Ramos (cell line): ENCODE measurements at regions not wholly inside any gene's neighbourhood (a gene's known extent, or its start where the extent isn't known, plus 50 kb on each side); places are given as distances from the start of the nearest gene placed in this dataset.

Experiments used
- in situ Hi-C: fragments of 300-500 bp; cut with MboI; formaldehyde crosslinking; loops from one replicate; pipeline ENCODE4 v1.14.3; 2022; ENCODE audit warnings: low sequenced_read_pairs; ENCODE audit not compliant: unreplicated experiment

GRCh38 chr7:25907214-25907613 is 244.8 kb upstream of the NFE2L3 start:
- in situ Hi-C loops, result no loop called here

DNA sequence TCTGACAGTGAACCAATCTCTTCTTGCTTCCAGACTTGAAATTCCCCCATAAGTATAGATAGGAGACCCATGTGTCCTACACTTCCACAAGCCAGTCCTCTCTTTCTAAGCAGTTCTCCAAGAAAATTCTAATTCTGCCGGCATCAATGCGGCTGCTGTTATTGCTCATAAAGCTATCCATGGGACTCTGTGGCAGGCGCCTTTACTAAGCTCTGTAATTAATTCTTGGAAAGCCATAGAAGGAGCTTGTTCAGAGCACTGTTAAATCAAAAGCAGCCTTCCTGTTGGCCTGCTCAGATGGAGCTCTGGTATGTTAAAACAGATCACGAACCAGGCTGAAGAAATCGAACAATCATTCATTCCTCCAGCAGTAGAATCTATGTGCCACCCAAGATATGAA is 244.3 kb upstream of the NFE2L3 start:
- in situ Hi-C loops, result no loop called here

GRCh38 chr7:25908154-25908949 is 243.6 kb upstream of the NFE2L3 start:
- in situ Hi-C loops, result no loop called here

GRCh38 chr7:25911738-25912607 is 240.0 kb upstream of the NFE2L3 start:
- in situ Hi-C loops, result no loop called here

DNA sequence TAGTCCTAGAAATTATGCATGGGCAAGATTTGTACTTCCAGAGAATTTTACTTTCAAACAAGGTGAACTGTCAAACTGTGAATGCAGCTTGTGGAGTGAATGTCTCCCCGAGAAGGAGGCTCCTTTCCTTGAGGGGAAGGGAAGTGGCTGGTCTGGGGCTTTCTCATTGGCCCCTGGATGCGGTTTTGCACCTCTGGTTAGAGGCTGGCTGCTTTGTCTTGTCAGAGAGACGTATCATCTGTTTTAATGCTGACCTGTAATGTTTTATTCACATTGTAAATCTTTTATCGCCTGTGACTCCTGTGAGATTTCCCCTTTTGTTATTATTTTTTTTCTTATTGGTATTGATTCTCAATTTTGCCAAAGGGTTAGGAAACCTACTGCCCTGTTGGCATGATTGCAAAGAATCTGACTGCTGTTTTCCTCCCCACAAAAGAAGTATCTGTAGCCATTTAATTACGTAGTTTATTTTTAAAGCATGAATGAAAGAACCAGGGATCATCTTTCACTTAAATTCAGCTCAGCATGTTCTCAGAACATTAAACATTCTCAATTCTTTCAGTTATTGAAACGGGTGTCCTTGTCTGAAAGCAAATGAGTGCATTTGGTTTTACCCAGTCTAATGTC is 238.3 kb upstream of the NFE2L3 start:
- in situ Hi-C loops, result no loop called here

DNA sequence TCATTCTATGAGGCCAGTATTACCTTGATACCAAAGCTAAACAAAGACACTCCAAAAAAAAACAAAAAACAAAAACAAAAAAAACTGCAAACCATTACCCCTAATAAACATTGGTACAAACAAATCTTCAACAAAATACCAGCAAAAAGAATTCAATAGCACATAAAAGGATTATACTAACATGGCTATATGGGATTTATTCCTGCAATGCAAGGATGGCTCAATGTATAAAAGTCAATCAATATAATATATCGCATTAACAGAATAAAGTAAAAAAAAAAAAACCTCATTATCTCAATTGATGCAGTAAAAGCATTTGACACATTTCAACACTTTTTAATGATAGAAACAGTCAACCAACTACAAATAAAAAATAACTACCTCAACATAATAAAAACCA is 233.3 kb upstream of the NFE2L3 start:
- in situ Hi-C loops, result no loop called here

DNA sequence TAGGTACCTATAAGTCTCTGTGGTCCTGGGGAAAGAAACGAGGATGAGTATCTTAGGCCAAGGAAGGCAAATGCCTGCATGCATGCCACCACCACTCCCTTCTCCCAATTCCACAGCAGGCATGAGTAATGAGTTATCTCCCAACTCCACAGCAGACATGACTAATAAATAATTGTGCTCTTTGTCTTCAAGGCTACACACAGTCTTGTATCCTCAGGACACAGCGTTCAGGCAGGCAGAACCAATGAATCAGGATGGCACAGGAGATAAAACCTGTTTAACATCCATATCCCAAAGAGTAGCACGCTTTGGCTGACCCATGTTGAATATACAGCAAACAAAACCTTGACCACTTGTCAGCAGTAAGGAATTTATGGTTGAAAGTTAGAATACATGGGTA is 229.7 kb upstream of the NFE2L3 start:
- in situ Hi-C loops, result no loop called here

DNA sequence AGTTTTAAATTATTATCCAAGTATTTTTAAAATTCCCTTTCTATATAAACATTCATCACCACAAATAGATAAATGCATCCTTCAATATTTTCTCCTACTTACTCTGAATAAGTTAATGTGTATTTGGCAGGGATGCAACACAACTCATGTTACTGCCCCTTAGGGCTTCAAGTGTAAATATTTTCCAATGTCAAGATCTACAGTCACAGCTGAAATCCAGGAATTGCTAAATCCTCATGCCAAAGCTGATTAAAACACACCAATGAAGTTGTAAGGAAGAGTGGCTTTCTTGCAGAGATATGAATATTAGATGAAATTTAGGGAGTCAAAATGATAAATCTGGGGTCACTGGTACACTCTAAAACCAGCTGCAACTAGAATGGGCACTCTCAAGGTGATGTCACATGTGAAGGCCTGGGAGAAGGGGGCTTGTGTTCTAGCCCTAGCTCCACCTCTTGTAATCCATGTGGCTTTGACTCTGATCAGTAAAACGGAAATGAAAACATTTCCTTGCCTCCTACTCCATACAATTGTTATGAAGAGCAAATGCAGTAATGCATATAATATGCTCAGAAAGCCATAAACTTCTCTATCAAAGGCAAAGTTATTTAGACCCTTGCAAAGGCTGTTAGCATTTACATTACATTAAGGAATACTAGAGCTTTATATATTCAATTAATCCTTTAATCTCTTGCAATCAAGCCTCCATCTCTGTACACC is 228.1 kb upstream of the NFE2L3 start:
- in situ Hi-C loops, result no loop called here

GRCh38 chr7:25926009-25926408 is 226.0 kb upstream of the NFE2L3 start:
- in situ Hi-C loops, result no loop called here

GRCh38 chr7:25926451-25926850 is 225.5 kb upstream of the NFE2L3 start:
- in situ Hi-C loops, result no loop called here

DNA sequence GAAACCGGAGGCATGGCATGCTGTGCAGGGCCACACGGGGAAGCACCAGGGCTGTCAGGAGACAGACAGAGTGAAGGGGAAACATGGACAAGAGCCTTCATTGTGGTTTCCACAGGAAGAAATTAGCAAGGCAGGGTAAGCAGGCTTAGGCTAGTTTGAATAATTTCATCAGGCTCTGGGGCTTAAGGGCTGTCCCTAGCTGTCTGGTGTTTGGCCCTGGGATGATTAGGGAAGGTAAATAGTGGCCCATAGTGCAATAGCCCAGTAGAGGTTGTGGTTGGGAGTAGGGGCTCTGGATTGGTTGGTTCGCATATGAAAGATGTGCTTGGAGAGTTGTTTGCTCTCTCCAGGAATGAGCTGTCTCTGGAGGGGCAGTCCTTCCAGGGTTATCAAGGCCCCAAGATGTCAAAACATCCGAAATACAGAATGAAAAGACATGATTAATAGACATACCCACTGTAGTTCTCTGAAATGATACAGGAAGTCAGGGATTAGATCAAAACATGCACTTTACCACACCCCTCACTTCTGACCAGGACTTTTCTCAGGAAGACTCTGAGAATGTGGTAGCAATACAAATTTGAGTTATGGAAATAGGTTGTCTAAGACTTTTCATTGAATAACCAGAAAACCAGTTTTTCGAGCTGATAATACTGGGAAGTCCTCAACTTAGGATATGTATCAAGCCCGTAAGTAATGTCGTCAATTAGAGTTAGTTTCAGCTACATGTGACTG is 224.9 kb upstream of the NFE2L3 start:
- in situ Hi-C loops, result no loop called here

DNA sequence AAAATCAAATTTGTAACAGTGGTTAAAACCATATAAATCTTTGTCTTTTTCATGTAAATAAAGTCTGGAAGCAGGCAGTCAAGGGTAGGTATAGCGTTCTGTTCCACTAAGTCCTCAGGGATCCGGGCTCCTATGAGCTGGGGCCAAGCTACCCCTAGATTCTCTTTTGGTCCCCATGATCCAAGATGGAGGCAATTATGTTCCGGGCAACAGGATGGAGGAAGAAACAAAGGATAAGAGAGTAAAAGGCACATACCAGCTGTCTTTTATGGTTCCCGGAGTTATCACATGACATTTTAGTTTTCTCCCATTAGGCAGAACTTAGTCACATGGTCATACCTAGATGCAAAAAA is 224.4 kb upstream of the NFE2L3 start:
- in situ Hi-C loops, result no loop called here

DNA sequence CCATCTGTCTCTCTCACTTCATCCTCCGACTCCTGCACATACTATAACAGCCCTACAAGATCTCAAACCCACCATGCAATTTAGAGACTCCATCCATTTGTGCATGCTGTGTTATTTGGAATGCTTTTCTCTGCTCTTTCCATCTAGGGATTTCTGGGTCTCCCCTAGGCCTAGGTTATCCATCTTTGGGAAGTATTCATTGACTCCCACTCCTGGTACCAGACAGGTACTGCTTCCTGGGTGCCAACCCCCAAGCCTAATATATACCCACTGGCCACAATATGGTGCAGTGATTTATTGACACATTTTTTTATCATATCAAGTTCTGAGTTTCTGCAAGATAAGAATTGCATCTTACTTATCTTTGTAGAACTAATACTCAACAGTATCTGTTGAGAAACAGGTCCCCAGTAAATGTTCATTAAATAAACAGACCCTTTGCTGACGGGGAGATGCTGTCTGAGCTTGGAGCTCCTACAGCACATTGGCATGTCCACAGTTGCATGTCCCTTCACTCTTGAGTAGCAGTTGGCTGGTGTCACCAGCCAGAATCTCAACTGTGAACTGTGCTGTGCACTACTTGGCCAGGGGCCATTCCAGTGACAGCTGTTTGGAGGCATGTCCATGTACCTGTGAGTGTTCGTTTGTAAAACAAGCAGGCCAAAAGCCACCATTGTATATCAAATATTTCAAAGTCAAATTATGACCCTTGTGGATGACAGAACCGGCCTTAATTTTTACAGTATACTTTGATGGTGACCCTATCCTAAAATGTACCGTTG is 223.3 kb upstream of the NFE2L3 start:
- in situ Hi-C loops, result no loop called here

GRCh38 chr7:25929448-25929847 is 222.6 kb upstream of the NFE2L3 start:
- in situ Hi-C loops, result no loop called here

DNA sequence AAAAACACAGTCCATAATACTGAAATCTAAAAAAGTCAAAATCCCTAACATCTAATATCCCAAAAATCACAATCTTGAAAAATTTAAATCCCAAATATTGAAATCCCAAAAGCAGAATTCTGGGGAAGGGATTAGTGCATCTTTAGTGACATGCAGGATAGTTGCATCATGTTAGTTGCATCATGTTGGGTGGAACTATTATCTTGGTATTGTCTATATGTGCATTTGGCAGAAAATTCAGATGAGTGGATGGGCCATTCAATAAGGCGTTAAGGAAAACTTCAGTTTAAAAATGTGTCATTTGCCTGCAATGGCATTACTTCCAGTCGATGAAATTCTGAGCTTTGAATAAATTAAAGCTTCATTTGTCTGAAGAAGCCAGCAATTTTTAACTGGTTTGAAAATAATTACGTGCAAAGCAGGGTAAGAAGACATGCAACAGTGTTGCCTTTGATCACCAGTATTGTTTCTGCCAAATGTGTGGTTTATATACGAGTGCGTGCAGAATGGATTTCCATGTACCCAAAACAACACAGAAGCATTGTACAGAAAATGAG is 221.4 kb upstream of the NFE2L3 start:
- in situ Hi-C loops, result no loop called here

- in situ Hi-C loops, result no loop called here
These were observed 220.8 kb upstream of the NFE2L3 start for GRCh38 chr7:25931156-25931555.

DNA sequence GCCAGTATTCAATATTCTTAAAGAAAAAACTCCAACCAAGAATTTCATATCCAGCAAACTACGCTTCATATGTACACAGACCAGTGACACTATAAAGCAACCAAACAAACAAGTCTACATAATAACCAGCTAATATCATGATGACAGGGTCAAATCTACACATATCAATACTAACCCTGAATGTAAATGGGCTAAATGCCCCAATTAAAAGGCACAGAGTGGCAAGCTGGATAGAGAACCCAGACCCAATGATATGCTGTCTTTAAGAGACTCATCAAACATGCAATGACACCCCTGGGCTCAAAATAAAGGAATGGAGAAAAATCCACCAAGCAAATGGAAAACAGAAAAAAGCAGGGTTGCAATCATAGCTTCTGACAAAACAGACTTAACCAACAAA is 218.1 kb upstream of the NFE2L3 start:
- in situ Hi-C loops, result no loop called here

- in situ Hi-C loops, result no loop called here
These were observed 211.7 kb upstream of the NFE2L3 start for GRCh38 chr7:25940086-25940906.
